GM12874 (cell line): ENCODE measurements at regions not wholly inside any gene's neighbourhood (a gene's known extent, or its start where the extent isn't known, plus 50 kb on each side); places are given as distances from the start of the nearest gene placed in this dataset.

Source experiments
- TF ChIP-seq, protein P1 (sequence below): IDR thresholded peaks from 2 replicates; pipeline ENCODE4 v1.5.1; 2011; ENCODE audit warnings: low read depth, mild to moderate bottlenecking, control low read depth, low read length, moderate library complexity; ENCODE audit not compliant: insufficient read depth

DNA sequence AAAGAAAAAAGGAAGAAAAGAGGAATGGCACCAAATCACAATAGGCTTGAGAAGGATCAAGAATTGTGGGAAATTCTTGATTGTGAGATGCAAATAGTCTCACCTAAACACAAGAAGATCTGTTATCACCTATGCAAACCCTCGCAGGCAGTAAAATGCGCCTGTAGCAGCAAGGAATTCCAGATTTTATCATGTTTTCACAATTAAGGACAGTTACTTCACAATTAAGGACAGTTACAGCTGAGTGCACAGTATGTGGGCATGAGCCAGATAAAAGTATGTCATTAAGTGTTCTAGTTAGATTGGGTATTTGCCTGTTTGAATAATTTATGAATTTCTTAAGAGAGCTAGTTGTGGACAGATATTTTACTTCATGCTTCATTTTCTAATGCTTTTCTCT, 336.2 kb downstream of the CDC14C start:
- TF ChIP-seq, protein P1, sequence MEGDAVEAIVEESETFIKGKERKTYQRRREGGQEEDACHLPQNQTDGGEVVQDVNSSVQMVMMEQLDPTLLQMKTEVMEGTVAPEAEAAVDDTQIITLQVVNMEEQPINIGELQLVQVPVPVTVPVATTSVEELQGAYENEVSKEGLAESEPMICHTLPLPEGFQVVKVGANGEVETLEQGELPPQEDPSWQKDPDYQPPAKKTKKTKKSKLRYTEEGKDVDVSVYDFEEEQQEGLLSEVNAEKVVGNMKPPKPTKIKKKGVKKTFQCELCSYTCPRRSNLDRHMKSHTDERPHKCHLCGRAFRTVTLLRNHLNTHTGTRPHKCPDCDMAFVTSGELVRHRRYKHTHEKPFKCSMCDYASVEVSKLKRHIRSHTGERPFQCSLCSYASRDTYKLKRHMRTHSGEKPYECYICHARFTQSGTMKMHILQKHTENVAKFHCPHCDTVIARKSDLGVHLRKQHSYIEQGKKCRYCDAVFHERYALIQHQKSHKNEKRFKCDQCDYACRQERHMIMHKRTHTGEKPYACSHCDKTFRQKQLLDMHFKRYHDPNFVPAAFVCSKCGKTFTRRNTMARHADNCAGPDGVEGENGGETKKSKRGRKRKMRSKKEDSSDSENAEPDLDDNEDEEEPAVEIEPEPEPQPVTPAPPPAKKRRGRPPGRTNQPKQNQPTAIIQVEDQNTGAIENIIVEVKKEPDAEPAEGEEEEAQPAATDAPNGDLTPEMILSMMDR = no peak

DNA sequence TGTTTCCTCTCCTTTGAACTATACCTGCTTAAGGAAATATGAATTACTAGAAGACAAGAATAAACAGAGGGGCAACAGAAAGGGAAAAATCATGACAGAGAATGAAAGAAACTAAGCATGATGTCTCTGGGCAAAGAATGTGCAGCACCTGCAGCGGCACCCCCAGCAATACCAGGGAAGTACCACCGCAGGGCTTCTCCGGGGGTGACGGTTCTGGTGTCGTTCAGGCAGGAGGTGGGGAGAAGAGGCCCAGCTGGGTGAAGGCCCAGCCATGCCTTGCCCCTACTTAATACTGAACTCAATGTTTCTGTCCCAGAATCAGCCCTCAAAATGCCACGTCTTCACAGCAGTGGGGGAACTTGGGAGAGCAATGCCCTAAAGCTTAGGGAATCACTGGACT, 337.6 kb downstream of the CDC14C start:
- TF ChIP-seq, protein P1 = no peak

DNA sequence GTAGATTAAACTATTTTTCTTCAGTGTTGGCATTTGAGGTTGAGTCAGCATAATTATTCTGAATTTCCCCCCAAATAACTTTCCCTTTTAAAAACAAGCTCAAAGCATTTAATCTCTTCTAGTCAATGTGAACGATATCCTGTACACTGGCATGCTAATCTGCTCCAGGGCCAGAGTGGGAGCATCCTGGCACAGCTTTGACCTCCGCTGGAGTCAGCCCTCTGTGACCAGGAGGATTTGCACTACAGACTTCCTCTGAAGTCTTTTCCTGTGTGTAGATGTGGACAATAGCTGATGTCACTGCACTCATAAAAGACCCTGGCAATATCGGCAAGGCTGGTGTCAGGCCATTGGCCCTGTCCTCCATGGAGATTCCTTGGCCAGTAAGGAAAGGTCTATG, 340.2 kb downstream of the CDC14C start:
- TF ChIP-seq, protein P1 = no peak

DNA sequence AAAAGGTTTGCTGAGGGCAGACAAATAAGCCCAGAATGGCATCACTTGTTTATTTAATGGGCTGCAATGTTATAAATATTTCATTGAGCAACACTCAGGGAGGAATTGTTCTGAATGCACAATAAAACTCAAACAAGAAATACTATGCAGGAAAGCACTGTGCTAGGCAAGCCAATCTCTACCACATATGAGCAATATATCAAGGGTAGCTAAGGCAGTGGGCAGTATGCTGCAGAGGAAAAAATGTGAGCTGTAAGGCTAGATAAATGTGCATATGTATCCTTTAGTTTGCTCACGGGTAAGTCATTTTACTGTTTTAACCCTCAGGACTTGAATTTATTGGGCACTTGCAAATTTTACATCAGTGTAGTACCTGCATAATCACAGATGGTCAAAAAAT, 349.6 kb downstream of the CDC14C start:
- TF ChIP-seq, protein P1 = no peak

DNA sequence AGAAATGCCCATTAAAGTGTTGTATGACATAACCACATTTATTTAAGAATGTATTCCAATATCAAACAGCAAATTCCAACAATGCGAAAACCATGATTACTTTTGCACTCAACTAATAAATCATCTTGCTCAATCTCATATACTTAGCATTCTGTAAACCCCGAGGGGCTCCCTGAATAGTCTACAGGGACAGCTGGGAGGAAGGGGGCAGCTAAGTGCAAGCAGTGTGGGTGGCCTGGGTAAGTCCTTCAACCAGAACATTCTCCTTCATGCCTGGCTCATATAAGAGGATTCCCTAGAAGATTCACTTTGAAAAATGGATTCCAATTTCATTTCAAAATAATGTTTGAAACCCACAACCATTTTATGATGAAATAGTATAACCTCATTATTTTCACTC, 355.5 kb downstream of the CDC14C start:
- TF ChIP-seq, protein P1 = no peak

DNA sequence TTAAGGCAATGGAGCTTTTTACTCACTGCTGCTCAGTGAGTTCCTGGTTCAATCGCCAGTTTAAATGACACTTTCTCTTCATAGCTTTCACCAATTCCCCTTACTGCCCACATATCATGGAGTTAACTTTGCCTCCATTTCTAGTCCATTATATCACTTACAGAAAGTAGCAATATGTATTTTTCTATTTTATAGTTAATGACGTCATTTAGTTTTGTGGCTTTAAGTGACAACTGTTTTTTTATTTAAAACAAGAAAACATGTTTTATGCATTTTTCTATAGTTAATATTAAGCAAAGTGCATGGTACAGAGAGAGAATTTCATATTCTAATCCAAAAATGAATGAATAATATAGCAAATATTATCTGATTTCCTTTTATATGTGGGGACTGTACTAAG, 363.3 kb downstream of the CDC14C start:
- TF ChIP-seq, protein P1 = no peak

DNA sequence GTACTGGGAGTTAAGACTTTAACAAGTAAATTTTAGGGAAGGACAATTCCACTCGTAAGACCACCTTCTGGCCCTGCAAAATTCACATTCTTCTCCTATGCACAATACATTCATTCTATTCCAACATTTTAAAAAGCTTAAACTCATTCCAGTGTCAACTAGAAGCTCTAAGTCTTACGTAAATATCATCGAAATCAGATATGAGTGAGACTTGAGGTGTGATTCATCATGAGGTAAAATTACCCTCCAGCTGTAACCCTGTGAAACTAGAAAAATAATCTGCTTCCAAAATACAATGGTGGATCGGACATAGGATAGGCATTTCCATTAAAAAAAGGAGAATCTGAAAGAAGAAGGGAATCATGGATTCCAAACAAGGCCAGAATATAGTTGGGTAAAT, 370.3 kb downstream of the CDC14C start:
- TF ChIP-seq, protein P1 = no peak

DNA sequence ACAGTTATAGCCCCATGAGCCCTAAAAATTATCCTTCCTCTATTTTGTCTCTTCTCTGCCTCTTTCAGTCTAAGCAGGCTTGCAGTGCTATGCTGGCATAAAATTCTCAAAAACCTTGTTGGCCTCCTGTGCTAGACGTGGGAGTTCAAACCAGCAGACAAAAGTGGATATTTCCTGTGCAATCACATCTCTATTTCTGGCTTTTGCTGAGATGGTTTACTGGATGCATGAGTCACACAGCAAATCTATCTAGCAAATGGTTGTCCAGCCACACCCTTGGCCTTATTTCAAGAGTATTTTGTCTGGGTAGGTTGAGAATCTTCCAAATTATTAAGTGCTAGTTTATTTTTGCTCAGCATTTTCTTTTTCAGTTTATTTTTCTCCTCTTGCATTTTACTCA, 370.8 kb downstream of the CDC14C start:
- TF ChIP-seq, protein P1 = no peak
